ENCODE measurements at regions not wholly inside any gene's neighbourhood (a gene's known extent, or its start where the extent isn't known, plus 50 kb on each side); places are given as distances from the start of the nearest gene placed in this dataset.

- TF ChIP-seq CTCF (IDR thresholded peaks at IDR 0.05 in 2 of 3, conservative IDR thresholded peaks at IDR 0.05 in 1 of 3; ENCODE audit: borderline replicate concordance in 1 of 3, insufficient read depth in 1 of 3, low read depth in 2 of 3, low read length in 2 of 3) = no peak
- no peak for TF ChIP-seq POLR2AphosphoS5 (IDR thresholded peaks at IDR 0.05; ENCODE audit: low read depth, low read length)
These were observed 151.5 kb upstream of the CADPS start for GRCh38 chr3:63026722-63027121.
